ENCODE measurements at regions not wholly inside any gene's neighbourhood (a gene's known extent, or its start where the extent isn't known, plus 50 kb on each side); places are given as distances from the start of the nearest gene placed in this dataset.
A peak's percentile ranks its signal among the peaks of the same experiment; 100 is the strongest.

GRCh38 chr13:99749271-99750019, 222.1 kb downstream of the ZIC5 start:
- no peaks in the 10 kb centered on the region; the same call in 1 of the 2 replicates for H3K23me2 ChIP-seq (ENCODE audit: low read depth, low read length)
- WGBS, 2 experiments (ENCODE audit: extremely low coverage in 1 of 2, insufficient coverage in 1 of 2, insufficient read length in 1 of 2, insufficient replicate concordance in 2 of 2, low coverage in 1 of 2, low lambda C conversion rate in 2 of 2, missing lambda C conversion rate in 1 of 2) = 91% methylated on average over 11 of the region's 11 CpGs; no CpG with 5 or more reads in 1 of the 2 experiments
- H2BK12ac ChIP-seq (ENCODE audit: low read depth, low read length) = peak overlapping the region; percentile 78; the same call in 1 of the 2 replicates
- 0 out of 2 replicates have a peak overlapping the region, but pooled peaks have one; percentile 40 for H2BK15ac ChIP-seq (ENCODE audit: low read length)
- H3K4ac ChIP-seq (replicated peaks; ENCODE audit: insufficient read length, low read depth, low read length) = no peak overlapping the region
- H2AFZ ChIP-seq (ENCODE audit: low read length) = no peak overlapping the region
- H3K9ac ChIP-seq (replicated peaks in 1 of 4; ENCODE audit: extremely low read depth in 1 of 4, low read depth in 3 of 4, low read length in 3 of 4) = no peak overlapping the region
- peak overlapping the region; percentile 28; the same call in 1 of the 2 replicates for H2BK20ac ChIP-seq (ENCODE audit: low read length)
- ChIA-PET CTCF (ENCODE audit: partially characterized antibody) (interaction anchor here (1.0 to 1.2 kb wide), 2 partner anchors 17 to 151 kb away, joined by 3 to 4 read pairs; no protein-coding TSS in a partner anchor), POLR2A (ENCODE audit: partially characterized antibody) (interaction anchor here (1.4 to 1.9 kb wide), 2 partner anchors 9 to 218 kb away, joined by 3 to 5 read pairs; no protein-coding TSS in a partner anchor)
- H3K79me2 ChIP-seq (ENCODE audit: control insufficient read depth in 1 of 2, insufficient read depth in 2 of 2, low read length in 2 of 2) = no peaks in the 10 kb centered on the region
- H3K23ac ChIP-seq (ENCODE audit: insufficient read length) = no peak overlapping the region
- H4K5ac ChIP-seq (ENCODE audit: insufficient read length, low read depth, low read length) = peak overlapping the region; percentile 34
- no peaks in the 10 kb centered on the region; a peak in 1 of 8 replicates for H3K36me3 ChIP-seq (ENCODE audit: control insufficient read depth in 2 of 4, insufficient read depth in 4 of 4, low read length in 3 of 4)
- FAIRE-seq (no peak), DNase-seq (ENCODE audit: low read depth in 1 of 2, low spot score in 2 of 2) (peak in 1 of 2 experiments; percentile 42)
- 0 out of 2 replicates have a peak overlapping the region, but pooled peaks have one; percentile 4 for H3K27ac ChIP-seq (ENCODE audit: low read depth, low read length)
- peak overlapping the region; percentile 50; the same call in 1 of the 2 replicates for H2BK5ac ChIP-seq (ENCODE audit: low read depth, low read length)
- no peak overlapping the region for H3K4me3 ChIP-seq (ENCODE audit: extremely low read depth in 1 of 4, insufficient read depth in 2 of 4, low read depth in 3 of 4, low read length in 4 of 4)
- H3K18ac ChIP-seq (ENCODE audit: extremely low read depth, low read length) = no peak overlapping the region; the same call in 1 of the 2 replicates
- no peaks in the 10 kb centered on the region; a peak in 1 of 4 replicates for H3K9me3 ChIP-seq (ENCODE audit: insufficient read depth in 2 of 2, low read depth in 1 of 2, low read length in 1 of 2)
- H4K91ac ChIP-seq (replicated peaks; ENCODE audit: insufficient read length, low read length) = peak overlapping the region; percentile 89
- peak overlapping the region; percentile 55 for H2BK120ac ChIP-seq (replicated peaks; ENCODE audit: low read depth, low read length)
- no peak overlapping the region for H4K8ac ChIP-seq (ENCODE audit: extremely low read depth, insufficient read depth, low read length)
- H3K27me3 ChIP-seq (replicated peaks in 1 of 4; ENCODE audit: control insufficient read depth in 3 of 4, extremely low read depth in 1 of 4, insufficient read depth in 3 of 4, low read length in 3 of 4) = no peaks in the 10 kb centered on the region
- H2AK5ac ChIP-seq (ENCODE audit: low read depth, low read length) = peak overlapping the region; percentile 82; the same call in 1 of the 2 replicates
- no peak overlapping the region for H3K56ac ChIP-seq (replicated peaks; ENCODE audit: insufficient read length, low read depth, low read length)
- H3K79me1 ChIP-seq (ENCODE audit: low read depth, low read length) = 0 out of 2 replicates have a peak, but pooled peaks cover 2% of the 10 kb centered on the region
- no peak overlapping the region for H3K4me2 ChIP-seq (ENCODE audit: insufficient read depth in 1 of 2, low read depth in 2 of 2, low read length in 2 of 2)
- no peaks in the 10 kb centered on the region for H4K20me1 ChIP-seq (replicated peaks in 1 of 2; ENCODE audit: control insufficient read depth in 1 of 2, insufficient read depth in 2 of 2, low read length in 2 of 2)
- no peak overlapping the region for H3K14ac ChIP-seq (ENCODE audit: insufficient read length)
- peaks cover 10 to 31% (median 18%) of the 10 kb centered on the region in 4 experiments; a peak in 6 of 7 replicates for H3K4me1 ChIP-seq (replicated peaks in 1 of 4; ENCODE audit: control insufficient read depth in 3 of 4, insufficient read depth in 4 of 4, low read length in 3 of 4)
- no peak for TF ChIP-seq NANOG (IDR thresholded peaks at IDR 0.05; ENCODE audit: insufficient read depth, low read depth, low read length, poor library complexity, severe bottlenecking)
- no peak for TF ChIP-seq CBX8 (IDR thresholded peaks at IDR 0.05; ENCODE audit: borderline replicate concordance, low read depth, low read length)
- TF ChIP-seq EZH2 (IDR thresholded peaks at IDR 0.05; ENCODE audit: low read depth, low read length, severe bottlenecking) = no peak
- TF ChIP-seq FOSL1 (IDR thresholded peaks at IDR 0.05; ENCODE audit: insufficient read depth, low read depth, low read length) = no peak
- TF ChIP-seq MAX (IDR thresholded peaks at IDR 0.05) = no peak
- TF ChIP-seq HDAC6 (IDR thresholded peaks at IDR 0.05; ENCODE audit: low read depth, low read length) = no peak
- no peak for TF ChIP-seq ATF2 (IDR thresholded peaks at IDR 0.05; ENCODE audit: low read length)
- TF ChIP-seq RXRA (IDR thresholded peaks at IDR 0.05; ENCODE audit: insufficient read depth, low read depth, low read length) = no peak

Data from H1 (cell line).